ENCODE measurements at regions not wholly inside any gene's neighbourhood (a gene's known extent, or its start where the extent isn't known, plus 50 kb on each side); places are given as distances from the start of the nearest gene placed in this dataset.
"Not testable (repeated sequence)": the region's sequence is repeated elsewhere in the genome, so short reads cannot be mapped to it uniquely, and the experiment has no call there.

- H3K27ac ChIP-seq; DNase-seq; in situ Hi-C loops (cut with MboI; ENCODE audit: low pct_ligation_motif_present in 1 of 4, low pct_unique_long_range_greater_than_20kb in 1 of 4, low sequenced_read_pairs in 3 of 4); H3K9me3 ChIP-seq; H3K27me3 ChIP-seq; H3K36me3 ChIP-seq; H3K4me3 ChIP-seq; intact Hi-C loops (cut with DNase I; ENCODE audit: low total_unique reads); H3K4me1 ChIP-seq: not testable (repeated sequence)
- 87 to 90% methylated on average over 2 to 5 of the region's 5 CpGs for WGBS, 2 donors (ENCODE audit: low coverage in 1 of 2)
These were observed 49.9 kb upstream of the MSMB start for GRCh38 chr10:46095943-46096342.

- no peaks in the 10 kb centered on the region for H3K36me3 ChIP-seq
- H3K4me3 ChIP-seq: no peak overlapping the region
- intact Hi-C loops (cut with DNase I; ENCODE audit: low total_unique reads): no loop called here
- WGBS, 2 donors (ENCODE audit: low coverage in 1 of 2): 90% methylated on average over 4 of the region's 4 CpGs; no CpG with 5 or more reads in 1 of the 2 donors
- no peak for DNase-seq
- H3K27me3 ChIP-seq: no peaks in the 10 kb centered on the region
- in situ Hi-C loops (cut with MboI; ENCODE audit: low pct_ligation_motif_present in 1 of 4, low pct_unique_long_range_greater_than_20kb in 1 of 4, low sequenced_read_pairs in 3 of 4): no loop called here
- no peaks in the 10 kb centered on the region for H3K9me3 ChIP-seq
- H3K4me1 ChIP-seq: peaks cover 0 to 7% (median 2%) of the 10 kb centered on the region in 4 donors
- TF ChIP-seq EP300 (IDR thresholded peaks at IDR 0.05; ENCODE audit: low read depth) (no peak), POLR2A (IDR thresholded peaks at IDR 0.05) (no peak), POLR2AphosphoS5 (IDR thresholded peaks at IDR 0.05) (peak in 1 of 3 donors; percentile 33)
- no peak overlapping the region for H3K27ac ChIP-seq
These were observed 50.4 kb upstream of the MSMB start for GRCh38 chr10:46096446-46096845.

- no peak for TF ChIP-seq POLR2A (IDR thresholded peaks at IDR 0.05)
- no peak for TF ChIP-seq EP300 (IDR thresholded peaks at IDR 0.05; ENCODE audit: low read depth)
- TF ChIP-seq POLR2AphosphoS5 (IDR thresholded peaks at IDR 0.05): no peak
- TF ChIP-seq CTCF (IDR thresholded peaks at IDR 0.05): no peak
- Histone ChIP-seq H3K27ac (no peak overlapping the region), H3K9me3 (no peaks in the 10 kb centered on the region), H3K4me3 (no peak overlapping the region), H3K36me3 (no peaks in the 10 kb centered on the region), H3K27me3 (no peaks in the 10 kb centered on the region), H3K4me1 (peaks cover 0 to 7% (median 2%) of the 10 kb centered on the region in 4 donors)
- WGBS, 2 donors (ENCODE audit: low coverage in 1 of 2): 80% methylated on average over 8 of the region's 8 CpGs; no CpG with 5 or more reads in 1 of the 2 donors
- in situ Hi-C loops (cut with MboI; ENCODE audit: low pct_ligation_motif_present in 1 of 4, low pct_unique_long_range_greater_than_20kb in 1 of 4, low sequenced_read_pairs in 3 of 4): no loop called here
- DNase-seq: no peak
- intact Hi-C loops (cut with DNase I; ENCODE audit: low total_unique reads): no loop called here
These were observed 51.0 kb upstream of the MSMB start for GRCh38 chr10:46096909-46097575.

- intact Hi-C loops (cut with DNase I; ENCODE audit: low total_unique reads) (no loop called here), in situ Hi-C loops (cut with MboI; ENCODE audit: low pct_ligation_motif_present in 1 of 4, low pct_unique_long_range_greater_than_20kb in 1 of 4, low sequenced_read_pairs in 3 of 4) (no loop called here)
- DNase-seq: no peak
- Histone ChIP-seq H3K27me3 (no peaks in the 10 kb centered on the region), H3K9me3 (no peaks in the 10 kb centered on the region), H3K4me1 (peaks cover 0 to 7% (median 2%) of the 10 kb centered on the region in 4 donors), H3K4me3 (no peak overlapping the region), H3K27ac (no peak overlapping the region), H3K36me3 (no peaks in the 10 kb centered on the region)
- TF ChIP-seq POLR2AphosphoS5 (IDR thresholded peaks at IDR 0.05) (no peak), EP300 (IDR thresholded peaks at IDR 0.05; ENCODE audit: low read depth) (no peak), CTCF (IDR thresholded peaks at IDR 0.05) (no peak), POLR2A (IDR thresholded peaks at IDR 0.05) (no peak)
- WGBS, 2 donors (ENCODE audit: low coverage in 1 of 2): 86% methylated on average over 14 of the region's 14 CpGs; no CpG with 5 or more reads in 1 of the 2 donors
These were observed 51.7 kb upstream of the MSMB start for GRCh38 chr10:46097576-46098317.

GRCh38 chr10:46098386-46098785 lies 52.3 kb upstream of the MSMB start:
- in situ Hi-C loops (cut with MboI; ENCODE audit: low pct_ligation_motif_present in 1 of 4, low pct_unique_long_range_greater_than_20kb in 1 of 4, low sequenced_read_pairs in 3 of 4) (no loop called here), intact Hi-C loops (cut with DNase I; ENCODE audit: low total_unique reads) (no loop called here)
- Histone ChIP-seq H3K4me3 (no peak overlapping the region), H3K27me3 (no peaks in the 10 kb centered on the region), H3K27ac (no peak overlapping the region), H3K9me3 (no peaks in the 10 kb centered on the region), H3K4me1 (peaks cover 0 to 7% (median 2%) of the 10 kb centered on the region in 4 donors), H3K36me3 (no peaks in the 10 kb centered on the region)
- 94% methylated on average over 7 of the region's 7 CpGs; no CpG with 5 or more reads in 1 of the 2 donors for WGBS, 2 donors (ENCODE audit: low coverage in 1 of 2)
- no peak for TF ChIP-seq CTCF (IDR thresholded peaks at IDR 0.05)
- TF ChIP-seq POLR2AphosphoS5 (IDR thresholded peaks at IDR 0.05): no peak
- no peak for TF ChIP-seq POLR2A (IDR thresholded peaks at IDR 0.05)
- TF ChIP-seq EP300 (IDR thresholded peaks at IDR 0.05; ENCODE audit: low read depth): no peak
- DNase-seq: no peak

- DNase-seq; H3K27me3 ChIP-seq; H3K9me3 ChIP-seq; H3K36me3 ChIP-seq; in situ Hi-C loops (cut with MboI; ENCODE audit: low pct_ligation_motif_present in 1 of 4, low pct_unique_long_range_greater_than_20kb in 1 of 4, low sequenced_read_pairs in 3 of 4); H3K4me1 ChIP-seq; H3K4me3 ChIP-seq; H3K27ac ChIP-seq; intact Hi-C loops (cut with DNase I; ENCODE audit: low total_unique reads): not testable (repeated sequence)
- 87% methylated on average over 4 of the region's 4 CpGs; no CpG with 5 or more reads in 1 of the 2 donors for WGBS, 2 donors (ENCODE audit: low coverage in 1 of 2)
These were observed 52.9 kb upstream of the MSMB start for GRCh38 chr10:46098925-46099324.
